ENCODE measurements at regions not wholly inside any gene's neighbourhood (a gene's known extent, or its start where the extent isn't known, plus 50 kb on each side); places are given as distances from the start of the nearest gene placed in this dataset.

DNA sequence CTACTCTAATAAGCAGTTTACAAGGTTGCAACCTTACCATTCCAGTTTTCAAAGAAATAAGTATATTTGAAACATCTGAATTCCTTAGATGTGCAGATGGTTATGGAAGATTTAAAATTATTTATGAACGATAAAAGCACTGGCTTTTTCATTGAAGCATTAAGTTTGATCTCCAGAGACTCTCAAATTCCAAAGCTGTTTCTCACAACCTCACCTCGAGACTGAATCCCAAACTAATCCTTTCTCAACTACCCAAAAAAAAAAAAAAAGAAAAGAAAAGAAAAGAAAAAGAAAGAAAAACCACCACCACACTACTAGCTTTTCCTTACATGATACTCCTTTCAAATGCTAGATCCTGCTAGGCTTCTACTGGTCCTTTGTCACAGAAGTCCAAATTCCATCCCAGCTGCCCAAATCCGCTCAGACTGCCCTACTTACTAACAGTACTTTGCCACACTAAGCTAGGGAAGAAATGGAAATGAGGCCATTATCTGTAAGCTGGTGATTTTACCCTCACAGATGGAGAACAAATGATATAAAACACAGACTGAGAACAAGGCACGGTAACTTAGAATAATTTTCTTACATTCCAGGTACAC is 100.6 kb upstream of the CDK1 start:
- DNase-seq (ENCODE audit: insufficient read length, low spot score) (no peak), FAIRE-seq (no peak)
- TF ChIP-seq SPI1 (IDR thresholded peaks at IDR 0.05; ENCODE audit: low read depth, low read length): no peak
- TF ChIP-seq POLR2A (IDR thresholded peaks at IDR 0.05; ENCODE audit: low read depth, low read length): no peak
- no peak for TF ChIP-seq PAX5 (IDR thresholded peaks at IDR 0.05; ENCODE audit: insufficient read depth, low read length, severe bottlenecking)
- TF ChIP-seq POU2F2 (IDR thresholded peaks at IDR 0.05; ENCODE audit: low read depth, low read length): no peak

DNA sequence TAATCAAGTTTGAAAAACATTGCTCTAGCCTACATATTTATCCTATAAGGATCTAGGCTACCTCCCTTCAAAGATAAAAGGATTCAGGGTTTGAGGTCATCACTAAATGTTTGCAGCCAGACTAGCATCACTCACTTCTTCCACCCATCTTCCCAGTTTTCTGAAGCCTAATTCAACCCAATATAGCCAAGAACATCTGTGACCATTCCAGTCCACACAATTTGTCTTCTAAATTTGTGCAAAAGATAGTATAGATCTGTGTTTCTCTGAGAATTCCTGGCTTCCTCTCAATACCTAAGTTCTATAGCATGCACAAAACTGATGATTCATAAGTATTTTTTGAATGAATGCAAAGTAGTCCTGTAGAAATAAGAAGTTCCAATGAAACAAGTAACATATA is 103.0 kb upstream of the CDK1 start:
- TF ChIP-seq SPI1 (IDR thresholded peaks at IDR 0.05; ENCODE audit: low read depth, low read length) (no peak), PAX5 (IDR thresholded peaks at IDR 0.05; ENCODE audit: insufficient read depth, low read length, severe bottlenecking) (no peak), POLR2A (IDR thresholded peaks at IDR 0.05; ENCODE audit: low read depth, low read length) (no peak), POLR2AphosphoS5 (IDR thresholded peaks at IDR 0.05; ENCODE audit: low read depth, low read length) (no peak), POU2F2 (IDR thresholded peaks at IDR 0.05; ENCODE audit: low read depth, low read length) (no peak), TAF1 (IDR thresholded peaks at IDR 0.05; ENCODE audit: low read depth, low read length) (no peak)
- DNase-seq (ENCODE audit: insufficient read length, low spot score): no peak
- FAIRE-seq: no peak

DNA sequence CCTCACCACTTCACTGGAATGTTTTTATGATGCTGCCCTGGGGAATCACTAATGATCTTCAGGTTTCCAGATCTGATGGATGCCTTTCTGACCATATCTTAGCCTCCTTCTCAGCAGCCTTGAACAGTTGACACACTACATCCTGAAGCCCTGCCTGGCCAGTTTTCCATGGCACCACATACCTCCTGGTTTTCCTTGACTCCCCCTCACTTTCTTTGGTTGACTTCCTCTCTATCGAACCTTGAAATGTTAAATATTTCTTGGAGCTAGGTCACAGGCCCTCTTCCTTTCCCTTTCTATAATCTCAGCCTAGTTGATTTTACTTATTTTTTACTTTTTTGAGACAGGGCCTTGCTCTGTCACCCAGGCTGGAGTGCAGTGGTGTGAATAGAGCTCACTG is 108.8 kb upstream of the CDK1 start:
- FAIRE-seq (no peak), DNase-seq (ENCODE audit: insufficient read length, low spot score) (no peak)
- TF ChIP-seq POLR2A (IDR thresholded peaks at IDR 0.05; ENCODE audit: low read depth, low read length) (no peak), POU2F2 (IDR thresholded peaks at IDR 0.05; ENCODE audit: low read depth, low read length) (no peak), PAX5 (IDR thresholded peaks at IDR 0.05; ENCODE audit: insufficient read depth, low read length, severe bottlenecking) (no peak), SPI1 (IDR thresholded peaks at IDR 0.05; ENCODE audit: low read depth, low read length) (no peak), TAF1 (IDR thresholded peaks at IDR 0.05; ENCODE audit: low read depth, low read length) (no peak), POLR2AphosphoS5 (IDR thresholded peaks at IDR 0.05; ENCODE audit: low read depth, low read length) (no peak)

DNA sequence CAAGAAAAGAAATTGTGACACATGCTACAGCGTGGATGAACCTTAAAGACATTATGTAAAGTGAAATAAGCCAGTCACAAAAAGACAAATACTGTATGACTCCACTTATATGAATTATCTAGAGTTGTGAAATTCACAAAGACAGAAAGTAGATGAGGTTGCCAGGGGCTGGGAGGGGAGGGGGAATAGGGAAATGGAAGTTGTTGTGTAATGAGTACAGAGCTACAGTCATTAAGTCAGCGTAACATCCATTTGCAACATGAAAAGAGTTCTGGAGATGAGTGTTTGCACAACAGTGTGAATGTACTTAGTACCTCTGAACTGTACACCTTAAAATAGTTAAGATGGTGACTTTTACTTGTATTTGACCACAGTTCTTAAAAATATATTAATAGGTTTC is 112.1 kb upstream of the CDK1 start:
- FAIRE-seq (no peak), DNase-seq (ENCODE audit: insufficient read length, low spot score) (no peak)
- TF ChIP-seq POLR2AphosphoS5 (IDR thresholded peaks at IDR 0.05; ENCODE audit: low read depth, low read length) (no peak), POU2F2 (IDR thresholded peaks at IDR 0.05; ENCODE audit: low read depth, low read length) (no peak)

- FAIRE-seq: no peak
- TF ChIP-seq POU2F2 (IDR thresholded peaks at IDR 0.05; ENCODE audit: low read depth, low read length) (no peak), POLR2A (IDR thresholded peaks at IDR 0.05; ENCODE audit: low read depth, low read length) (no peak), POLR2AphosphoS5 (IDR thresholded peaks at IDR 0.05; ENCODE audit: low read depth, low read length) (no peak)
- DNase-seq (ENCODE audit: insufficient read length, low spot score): no peak
These were observed 113.4 kb upstream of the CDK1 start for GRCh38 chr10:60664859-60665258.

GRCh38 chr10:60663850-60664249 is 114.4 kb upstream of the CDK1 start:
- no peak for DNase-seq (ENCODE audit: insufficient read length, low spot score)
- no peak for TF ChIP-seq TAF1 (IDR thresholded peaks at IDR 0.05; ENCODE audit: low read depth, low read length)
- no peak for TF ChIP-seq PAX5 (IDR thresholded peaks at IDR 0.05; ENCODE audit: insufficient read depth, low read length, severe bottlenecking)
- TF ChIP-seq POLR2A (IDR thresholded peaks at IDR 0.05; ENCODE audit: low read depth, low read length): no peak
- TF ChIP-seq POLR2AphosphoS5 (IDR thresholded peaks at IDR 0.05; ENCODE audit: low read depth, low read length): no peak
- TF ChIP-seq SPI1 (IDR thresholded peaks at IDR 0.05; ENCODE audit: low read depth, low read length): no peak
- TF ChIP-seq POU2F2 (IDR thresholded peaks at IDR 0.05; ENCODE audit: low read depth, low read length): no peak
- no peak for FAIRE-seq

DNA sequence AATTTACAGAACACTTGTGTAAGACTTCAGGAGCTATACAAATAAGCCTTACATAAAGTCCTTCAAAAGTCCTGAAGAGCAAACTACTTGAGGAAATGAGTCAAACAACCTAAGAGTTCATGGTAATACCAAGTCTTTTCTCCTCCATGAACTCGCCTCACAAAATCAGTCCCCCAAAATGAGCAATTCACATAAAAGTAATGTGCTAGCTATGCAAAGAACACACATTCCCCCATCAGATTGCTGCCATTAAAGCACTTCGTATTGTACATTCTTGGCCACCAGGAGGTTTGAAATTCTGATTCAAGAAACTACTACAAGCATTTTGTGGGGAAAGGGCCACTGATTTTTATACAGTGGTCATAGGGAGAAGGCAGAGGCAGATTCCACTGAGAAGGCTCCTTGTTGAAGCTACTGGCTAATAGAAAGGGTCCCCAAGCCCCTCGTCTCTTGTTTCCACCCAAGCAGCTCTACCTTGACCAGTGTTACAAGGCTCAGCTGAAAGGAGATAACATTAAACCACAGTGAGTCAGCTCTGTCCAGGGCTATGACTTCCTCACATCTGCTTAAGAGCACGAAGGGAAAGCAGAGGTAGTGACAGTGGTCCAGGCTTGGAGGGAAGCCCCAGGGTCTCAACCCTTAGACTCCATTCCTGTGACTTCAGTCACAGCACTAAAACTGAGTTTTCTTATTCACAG is 115.2 kb upstream of the CDK1 start:
- DNase-seq (ENCODE audit: insufficient read length, low spot score) (no peak), FAIRE-seq (no peak)
- TF ChIP-seq SPI1 (IDR thresholded peaks at IDR 0.05; ENCODE audit: low read depth, low read length): no peak
- TF ChIP-seq PAX5 (IDR thresholded peaks at IDR 0.05; ENCODE audit: insufficient read depth, low read length, severe bottlenecking): no peak
- no peak for TF ChIP-seq POLR2A (IDR thresholded peaks at IDR 0.05; ENCODE audit: low read depth, low read length)
- no peak for TF ChIP-seq POLR2AphosphoS5 (IDR thresholded peaks at IDR 0.05; ENCODE audit: low read depth, low read length)
- TF ChIP-seq POU2F2 (IDR thresholded peaks at IDR 0.05; ENCODE audit: low read depth, low read length): no peak
- TF ChIP-seq TAF1 (IDR thresholded peaks at IDR 0.05; ENCODE audit: low read depth, low read length): no peak

- DNase-seq (ENCODE audit: insufficient read length, low spot score): no peak
- no peak for FAIRE-seq
- TF ChIP-seq TAF1 (IDR thresholded peaks at IDR 0.05; ENCODE audit: low read depth, low read length) (no peak), POLR2AphosphoS5 (IDR thresholded peaks at IDR 0.05; ENCODE audit: low read depth, low read length) (no peak), POLR2A (IDR thresholded peaks at IDR 0.05; ENCODE audit: low read depth, low read length) (no peak), POU2F2 (IDR thresholded peaks at IDR 0.05; ENCODE audit: low read depth, low read length) (no peak), SPI1 (IDR thresholded peaks at IDR 0.05; ENCODE audit: low read depth, low read length) (no peak), PAX5 (IDR thresholded peaks at IDR 0.05; ENCODE audit: insufficient read depth, low read length, severe bottlenecking) (no peak)
These were observed 116.6 kb upstream of the CDK1 start for GRCh38 chr10:60661637-60662036.

GRCh38 chr10:60660625-60661024 is 117.7 kb upstream of the CDK1 start:
- TF ChIP-seq TAF1 (IDR thresholded peaks at IDR 0.05; ENCODE audit: low read depth, low read length) (no peak), POU2F2 (IDR thresholded peaks at IDR 0.05; ENCODE audit: low read depth, low read length) (no peak), POLR2AphosphoS5 (IDR thresholded peaks at IDR 0.05; ENCODE audit: low read depth, low read length) (no peak), PAX5 (IDR thresholded peaks at IDR 0.05; ENCODE audit: insufficient read depth, low read length, severe bottlenecking) (no peak), POLR2A (IDR thresholded peaks at IDR 0.05; ENCODE audit: low read depth, low read length) (no peak), SPI1 (IDR thresholded peaks at IDR 0.05; ENCODE audit: low read depth, low read length) (no peak)
- no peak for FAIRE-seq

DNA sequence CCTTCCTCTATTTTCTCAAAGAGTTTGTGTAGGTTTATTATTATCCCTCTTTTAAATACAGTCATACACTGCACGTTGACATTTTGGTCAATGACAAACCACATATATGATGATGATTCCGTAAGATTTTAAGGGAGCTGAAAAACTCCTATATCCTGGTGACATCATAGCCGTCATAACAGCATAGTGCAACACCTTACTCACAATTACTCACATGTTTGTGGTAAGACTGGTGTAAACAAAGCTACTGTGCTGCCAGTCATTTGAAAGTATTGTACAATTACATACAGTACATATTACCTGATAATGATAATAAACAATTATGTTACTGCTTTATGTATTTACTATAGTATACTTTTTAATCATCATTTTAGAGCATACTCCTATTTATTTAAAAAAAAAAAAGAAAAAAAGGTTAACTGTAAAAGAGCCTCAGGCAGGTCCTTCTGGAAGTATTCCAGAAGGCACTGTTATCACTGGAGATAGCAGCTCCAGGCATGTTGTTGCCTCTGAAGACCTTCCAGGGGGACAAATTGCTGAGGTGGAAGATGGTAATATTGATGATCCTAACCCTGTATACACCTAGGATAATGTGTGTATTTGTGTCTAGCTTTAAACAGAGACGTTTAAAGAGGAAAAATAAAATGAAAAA is 123.3 kb upstream of the CDK1 start:
- TF ChIP-seq PAX5 (IDR thresholded peaks at IDR 0.05; ENCODE audit: insufficient read depth, low read length, severe bottlenecking): no peak
- no peak for TF ChIP-seq POLR2A (IDR thresholded peaks at IDR 0.05; ENCODE audit: low read depth, low read length)
- no peak for TF ChIP-seq TAF1 (IDR thresholded peaks at IDR 0.05; ENCODE audit: low read depth, low read length)
- TF ChIP-seq POLR2AphosphoS5 (IDR thresholded peaks at IDR 0.05; ENCODE audit: low read depth, low read length): no peak
- no peak for TF ChIP-seq POU2F2 (IDR thresholded peaks at IDR 0.05; ENCODE audit: low read depth, low read length)
- no peak for TF ChIP-seq SPI1 (IDR thresholded peaks at IDR 0.05; ENCODE audit: low read depth, low read length)
- FAIRE-seq: no peak
- DNase-seq (ENCODE audit: insufficient read length, low spot score): no peak

More at GRCh38 chr10:60660625-60661024, 117.7 kb upstream of the CDK1 start:
- no peak for DNase-seq (ENCODE audit: insufficient read length, low spot score)

All from GM12891 (cell line).